H1 (cell line): ENCODE measurements at regions not wholly inside any gene's neighbourhood (a gene's known extent, or its start where the extent isn't known, plus 50 kb on each side); places are given as distances from the start of the nearest gene placed in this dataset.

Source experiments
- CTCF ChIA-PET: fragments of 300-600 bp; sonication (Branson Sonifier 250); formaldehyde crosslinking; loops from one replicate; lab custom pipeline; 2021; ENCODE audit not compliant: partially characterized antibody; lab: Charles Lee
- POLR2A ChIA-PET: fragments of 300-600 bp; sonication (Branson Sonifier 250); formaldehyde crosslinking; loops from one replicate; lab custom pipeline; 2021; ENCODE audit warnings: inconsistent platforms; ENCODE audit not compliant: partially characterized antibody; lab: Charles Lee
- DNase-seq, 2 experiments: peaks; one replicate each; pipeline versions ENCODE4 v3.0.0 to v3.0.0-alpha.2; 2010 to 2022; ENCODE audit warnings: low spot score in 2 of 2, low read depth in 1 of 2, mixed read lengths in 1 of 2
- FAIRE-seq: peaks from 2 replicates; lab custom pipeline; 2011; peaks lifted over from hg19 to GRCh38; lab: Jason Lieb, UNC
- H2AFZ ChIP-seq: 2 replicates; pipeline ENCODE4 v1.8.1; 2012; ENCODE audit warnings: low read length, inconsistent platforms
- H2AK5ac ChIP-seq: 2 replicates; pipeline ENCODE4 v1.6.1; 2013; ENCODE audit warnings: low read depth, low read length
- H2BK120ac ChIP-seq: replicated peaks from 2 replicates; pipeline ENCODE3; 2013; ENCODE audit warnings: low read depth, low read length, inconsistent platforms
- H2BK12ac ChIP-seq: 2 replicates; pipeline ENCODE4 v1.6.1; 2013; ENCODE audit warnings: low read depth, low read length
- H2BK15ac ChIP-seq: 2 replicates; pipeline ENCODE4 v1.6.1; 2013; ENCODE audit warnings: low read length
- H2BK20ac ChIP-seq: 2 replicates; pipeline ENCODE4 v1.6.1; 2013; ENCODE audit warnings: low read length
- H2BK5ac ChIP-seq: 2 replicates; pipeline ENCODE4 v1.6.1; 2013; ENCODE audit warnings: low read depth, low read length
- H3K14ac ChIP-seq: 2 replicates; pipeline ENCODE4 v1.6.1; 2013; ENCODE audit warnings: inconsistent platforms; ENCODE audit not compliant: insufficient read length
- H3K18ac ChIP-seq: 2 replicates; pipeline ENCODE4 v1.6.1; 2013; ENCODE audit warnings: low read length; ENCODE audit errors: extremely low read depth
- H3K23ac ChIP-seq: 2 replicates; pipeline ENCODE4 v1.6.1; 2013; ENCODE audit warnings: inconsistent platforms; ENCODE audit not compliant: insufficient read length
- H3K23me2 ChIP-seq: 2 replicates; pipeline ENCODE4 v1.6.1; 2013; ENCODE audit warnings: low read depth, low read length
- H3K27ac ChIP-seq: 2 replicates; pipeline ENCODE4 v1.6.1; 2011; ENCODE audit warnings: low read depth, low read length, inconsistent platforms
- H3K27me3 ChIP-seq, 4 experiments: replicated peaks in 1 of 4; 1 replicate in 1 of 4; 2 replicates in 3 of 4; pipeline versions ENCODE4 v1.6.1 to v1.8.1; 2011 to 2013; ENCODE audit warnings: low read length in 3 of 4, mild to moderate bottlenecking in 3 of 4, inconsistent platforms in 2 of 4, mixed read lengths in 2 of 4, moderate library complexity in 1 of 4; ENCODE audit not compliant: control insufficient read depth in 3 of 4, insufficient read depth in 3 of 4; ENCODE audit errors: extremely low read depth in 1 of 4
- H3K36me3 ChIP-seq, 4 experiments: 2 replicates each; pipeline versions ENCODE4 v1.6.1 to v1.8.1; 2011 to 2013; ENCODE audit warnings: mild to moderate bottlenecking in 4 of 4, low read length in 3 of 4, moderate library complexity in 2 of 4, control low read depth in 1 of 4, inconsistent platforms in 1 of 4; ENCODE audit not compliant: insufficient read depth in 4 of 4, control insufficient read depth in 2 of 4
- H3K4ac ChIP-seq: replicated peaks from 2 replicates; pipeline ENCODE3; 2013; ENCODE audit warnings: low read length, low read depth, mixed read lengths, inconsistent platforms; ENCODE audit not compliant: insufficient read length
- H3K4me1 ChIP-seq, 4 experiments: replicated peaks in 1 of 4; 1 replicate in 1 of 4; 2 replicates in 3 of 4; pipeline versions ENCODE4 v1.6.1 to v1.8.1; 2011 to 2013; ENCODE audit warnings: low read length in 3 of 4, inconsistent platforms in 2 of 4, mixed read lengths in 1 of 4; ENCODE audit not compliant: insufficient read depth in 4 of 4, control insufficient read depth in 3 of 4
- H3K4me2 ChIP-seq, 2 experiments: 2 replicates each; pipeline versions ENCODE4 v1.6.1 to v1.8.1; 2011 to 2013; ENCODE audit warnings: low read depth in 2 of 2, low read length in 2 of 2, control low read depth in 1 of 2, inconsistent platforms in 1 of 2, mild to moderate bottlenecking in 1 of 2; ENCODE audit not compliant: insufficient read depth in 1 of 2
- H3K4me3 ChIP-seq, 4 experiments: fragments of 200-600, 300-600 bp in 1 of 4; sonication (generic), shearing (Covaris generic), sonication (Bioruptor Twin) in 1 of 4; 2 replicates each; pipeline versions ENCODE4 v1.5.1 to v1.8.1; 2011 to 2016; ENCODE audit warnings: low read length in 4 of 4, low read depth in 3 of 4, control low read depth in 2 of 4, inconsistent platforms in 2 of 4, mild to moderate bottlenecking in 2 of 4, mixed read lengths in 1 of 4, moderate library complexity in 1 of 4; ENCODE audit not compliant: insufficient read depth in 2 of 4; ENCODE audit errors: extremely low read depth in 1 of 4
- H3K56ac ChIP-seq: replicated peaks from 2 replicates; pipeline ENCODE3; 2013; ENCODE audit warnings: low read depth, mild to moderate bottlenecking, mixed read lengths, low read length, inconsistent platforms; ENCODE audit not compliant: insufficient read length
- H3K79me1 ChIP-seq: 2 replicates; pipeline ENCODE4 v1.6.1; 2013; ENCODE audit warnings: low read depth, low read length, control low read depth
- H3K79me2 ChIP-seq, 2 experiments: 2 replicates each; pipeline versions ENCODE4 v1.6.1 to v1.8.1; 2012 to 2013; ENCODE audit warnings: low read length in 2 of 2, mild to moderate bottlenecking in 2 of 2, inconsistent platforms in 1 of 2; ENCODE audit not compliant: insufficient read depth in 2 of 2, control insufficient read depth in 1 of 2
- H3K9ac ChIP-seq, 4 experiments: replicated peaks in 1 of 4; 1 replicate in 1 of 4; 2 replicates in 3 of 4; pipeline versions ENCODE4 v1.6.1 to v1.8.1; 2011 to 2013; ENCODE audit warnings: low read depth in 3 of 4, low read length in 3 of 4, control low read depth in 2 of 4, mild to moderate bottlenecking in 2 of 4, moderate library complexity in 2 of 4, inconsistent platforms in 1 of 4; ENCODE audit errors: extremely low read depth in 1 of 4
- H3K9me3 ChIP-seq, 2 experiments: 2 replicates each; pipeline versions ENCODE4 v1.6.1 to v1.8.1; 2012 to 2013; ENCODE audit warnings: mild to moderate bottlenecking in 2 of 2, moderate library complexity in 2 of 2, control low read depth in 1 of 2, inconsistent platforms in 1 of 2, low read depth in 1 of 2, low read length in 1 of 2, mixed read lengths in 1 of 2; ENCODE audit not compliant: insufficient read depth in 2 of 2
- H4K20me1 ChIP-seq, 2 experiments: replicated peaks in 1 of 2; 2 replicates each; pipeline versions ENCODE3 to v1.8.1; 2011 to 2013; ENCODE audit warnings: inconsistent platforms in 2 of 2, low read length in 2 of 2, mild to moderate bottlenecking in 1 of 2; ENCODE audit not compliant: insufficient read depth in 2 of 2, control insufficient read depth in 1 of 2
- H4K5ac ChIP-seq: 2 replicates; pipeline ENCODE4 v1.6.1; 2013; ENCODE audit warnings: low read length, low read depth, mixed read lengths, inconsistent platforms; ENCODE audit not compliant: insufficient read length
- H4K8ac ChIP-seq: 2 replicates; pipeline ENCODE4 v1.8.0; 2013; ENCODE audit warnings: mild to moderate bottlenecking, moderate library complexity, low read length, inconsistent platforms; ENCODE audit not compliant: insufficient read depth; ENCODE audit errors: extremely low read depth
- H4K91ac ChIP-seq: replicated peaks from 2 replicates; pipeline ENCODE3; 2013; ENCODE audit warnings: low read length, mixed read lengths, inconsistent platforms; ENCODE audit not compliant: insufficient read length
- SP1 ChIP-seq: IDR thresholded peaks from 2 replicates; pipeline ENCODE4 v1.6.1; 2011; ENCODE audit warnings: low read depth, low read length
- YY1 ChIP-seq: IDR thresholded peaks from 2 replicates; pipeline ENCODE4 v1.6.1; 2011; ENCODE audit warnings: low read depth, mild to moderate bottlenecking, low read length
- ZNF274 ChIP-seq: IDR thresholded peaks from 2 replicates; pipeline ENCODE4 v1.7.0; 2012; ENCODE audit warnings: low read length, borderline replicate concordance; ENCODE audit errors: extremely low read depth

DNA sequence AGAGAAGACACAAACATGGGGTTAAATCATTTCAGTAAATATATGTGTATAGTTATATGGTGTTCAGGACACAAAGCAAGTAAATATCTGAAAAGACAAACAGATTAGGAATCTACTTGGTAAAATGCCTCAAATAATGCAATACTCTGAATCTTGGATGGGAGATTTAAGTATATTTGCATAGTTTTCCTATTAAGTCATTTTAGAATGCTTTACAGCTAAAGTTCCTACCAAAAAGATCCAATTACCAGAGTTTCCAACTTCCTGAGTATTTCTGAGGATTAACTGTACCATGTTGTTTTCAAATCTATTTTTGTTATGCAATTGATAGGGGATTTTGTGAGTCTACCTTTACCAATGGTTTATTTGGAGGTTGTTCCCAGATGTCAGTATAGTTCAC is 424.4 kb upstream of the CCDC179 start:
- no peaks in the 10 kb centered on the region for H3K4me1 ChIP-seq
- H3K79me2 ChIP-seq, result no peaks in the 10 kb centered on the region
- no peak overlapping the region for H2BK120ac ChIP-seq
- H3K56ac ChIP-seq, result no peak overlapping the region
- CTCF ChIA-PET, result no interaction called here
- H3K23ac ChIP-seq, result no peak overlapping the region
- H4K91ac ChIP-seq, result no peak overlapping the region
- H3K23me2 ChIP-seq, result no peaks in the 10 kb centered on the region
- H3K9me3 ChIP-seq, result no peaks in the 10 kb centered on the region
- H2BK15ac ChIP-seq, result no peak overlapping the region
- H2BK5ac ChIP-seq, result no peak overlapping the region
- H3K27me3 ChIP-seq, result no peaks in the 10 kb centered on the region
- FAIRE-seq (no peak), DNase-seq (no peak)
- no peak overlapping the region for H3K4ac ChIP-seq
- no peaks in the 10 kb centered on the region for H3K36me3 ChIP-seq
- TF ChIP-seq SP1 (no peak), YY1 (no peak), ZNF274 (no peak)
- no peak overlapping the region for H3K18ac ChIP-seq
- H3K4me3 ChIP-seq, result no peak overlapping the region
- no peak overlapping the region for H3K14ac ChIP-seq
- no peak overlapping the region for H4K5ac ChIP-seq
- POLR2A ChIA-PET, result no interaction called here
- H3K79me1 ChIP-seq, result no peaks in the 10 kb centered on the region
- no peak overlapping the region for H2BK20ac ChIP-seq
- no peak overlapping the region for H3K27ac ChIP-seq
- H2AFZ ChIP-seq, result no peak overlapping the region
- no peak overlapping the region for H4K8ac ChIP-seq
- no peaks in the 10 kb centered on the region for H4K20me1 ChIP-seq
- H3K9ac ChIP-seq, result no peak overlapping the region
- no peak overlapping the region for H2AK5ac ChIP-seq
- H3K4me2 ChIP-seq, result no peak overlapping the region
- no peak overlapping the region for H2BK12ac ChIP-seq
